WTC11 (cell line): ENCODE measurements at regions not wholly inside any gene's neighbourhood (a gene's known extent, or its start where the extent isn't known, plus 50 kb on each side); places are given as distances from the start of the nearest gene placed in this dataset.

ENCODE experiments used
- ATAC-seq: fragments of 200-7000 bp; cut with Tn5 transposase; 2 replicates; pipeline ENCODE4 v1.10.0; 2021; ENCODE audit warnings: mild to moderate bottlenecking, moderate library complexity
- CTCF ChIA-PET: fragments of 300-600 bp; sonication (Branson Sonifier 250); formaldehyde crosslinking; loops from one replicate; lab custom pipeline; 2021; ENCODE audit warnings: antibody characterized with exemption; lab: Charles Lee
- POLR2A ChIA-PET: fragments of 350-600 bp; sonication (Branson Sonifier 250); formaldehyde crosslinking; loops from one replicate; lab custom pipeline; 2021; ENCODE audit warnings: antibody characterized with exemption; lab: Charles Lee
- DNase-seq: peaks from one replicate; pipeline ENCODE4 v3.0.0; 2021; ENCODE audit warnings: low spot score
- H3K27ac Mint-ChIP-seq: 2 replicates; pipeline ENCODE4 v1.8.0; 2021; ENCODE audit warnings: mixed read lengths
- H3K27me3 Mint-ChIP-seq: 2 replicates; pipeline ENCODE4 v1.8.0; 2021; ENCODE audit warnings: low read depth, mild to moderate bottlenecking, moderate library complexity, mixed read lengths
- H3K36me3 Mint-ChIP-seq: 2 replicates; pipeline ENCODE4 v1.8.0; 2021; ENCODE audit warnings: mixed read lengths
- H3K4me1 Mint-ChIP-seq: 2 replicates; pipeline ENCODE4 v1.8.0; 2022; ENCODE audit warnings: mixed read lengths
- H3K4me3 Mint-ChIP-seq: 2 replicates; pipeline ENCODE4 v1.8.0; 2021; ENCODE audit warnings: mild to moderate bottlenecking, moderate library complexity, mixed read lengths
- H3K9me3 Mint-ChIP-seq: 2 replicates; pipeline ENCODE4 v1.8.0; 2021; ENCODE audit warnings: mixed read lengths
- CREB1 ChIP-seq: sonication (generic); formaldehyde crosslinking; IDR thresholded peaks from 2 replicates; pipeline ENCODE4 v1.8.0; 2023; ENCODE audit warnings: mild to moderate bottlenecking, missing genetic modification reagents
- FOXP1 ChIP-seq: sonication (generic); formaldehyde crosslinking; IDR thresholded peaks from 2 replicates; pipeline ENCODE4 v1.8.0; 2022; ENCODE audit warnings: missing genetic modification reagents, mild to moderate bottlenecking, moderate library complexity, borderline replicate concordance
- HMGA2 ChIP-seq: fragments of 250-450 bp; sonication (Bioruptor Pico); IDR thresholded peaks from 2 replicates; pipeline ENCODE4 v1.4.0; 2021; ENCODE audit warnings: mild to moderate bottlenecking, moderate library complexity
- MYBL2 ChIP-seq: sonication (generic); formaldehyde crosslinking; IDR thresholded peaks from 2 replicates; pipeline ENCODE4 v1.8.1; 2023; ENCODE audit warnings: mild to moderate bottlenecking, moderate library complexity, missing genetic modification reagents
- NR2C2 ChIP-seq: sonication (generic); formaldehyde crosslinking; IDR thresholded peaks from 2 replicates; pipeline ENCODE4 v1.8.0; 2022; ENCODE audit warnings: mild to moderate bottlenecking, missing genetic modification reagents
- NR3C1 ChIP-seq: sonication (generic); formaldehyde crosslinking; conservative IDR thresholded peaks from 2 replicates; pipeline ENCODE4 v1.8.1; 2023; ENCODE audit warnings: low read depth, mild to moderate bottlenecking, missing genetic modification reagents
- SMAD4 ChIP-seq: sonication (generic); formaldehyde crosslinking; IDR thresholded peaks from 2 replicates; pipeline ENCODE4 v1.8.0; 2022; ENCODE audit warnings: mild to moderate bottlenecking, missing genetic modification reagents
- ZNF138 ChIP-seq: sonication (generic); formaldehyde crosslinking; conservative IDR thresholded peaks from 2 replicates; pipeline ENCODE4 v1.8.1; 2022; ENCODE audit warnings: mild to moderate bottlenecking, moderate library complexity, missing genetic modification reagents
- ZNF263 ChIP-seq: sonication (generic); formaldehyde crosslinking; IDR thresholded peaks from 2 replicates; pipeline ENCODE4 v1.8.1; 2022; ENCODE audit warnings: low read depth, mild to moderate bottlenecking, moderate library complexity, missing genetic modification reagents
- ZNF396 ChIP-seq: fragments of 250-450 bp; sonication (Bioruptor Pico); IDR thresholded peaks from 2 replicates; pipeline ENCODE4 v1.8.0; 2021; ENCODE audit warnings: mild to moderate bottlenecking, moderate library complexity, borderline replicate concordance
- ZNF671 ChIP-seq: fragments of 250-450 bp; sonication (Bioruptor Pico); IDR thresholded peaks from 2 replicates; pipeline ENCODE4 v1.8.0; 2021; ENCODE audit warnings: mild to moderate bottlenecking
- TF ChIP-seq, protein P1 (sequence below): sonication (generic); formaldehyde crosslinking; IDR thresholded peaks from 2 replicates; pipeline ENCODE4 v1.8.1; 2022; ENCODE audit warnings: low read depth, missing genetic modification reagents, borderline replicate concordance
- TF ChIP-seq, protein P2 (sequence below): fragments of 250-450 bp; sonication (Bioruptor Pico); IDR thresholded peaks from 2 replicates; pipeline ENCODE4 v1.9.0; 2021; ENCODE audit warnings: mild to moderate bottlenecking, borderline replicate concordance
- TF ChIP-seq, protein P3 (sequence below): sonication (generic); formaldehyde crosslinking; IDR thresholded peaks from 2 replicates; pipeline ENCODE4 v1.8.1; 2023; ENCODE audit warnings: mild to moderate bottlenecking, moderate library complexity, missing genetic modification reagents
- TF ChIP-seq, protein P4 (sequence below): sonication (generic); formaldehyde crosslinking; IDR thresholded peaks from 2 replicates; pipeline ENCODE4 v1.8.0; 2023; ENCODE audit warnings: missing genetic modification reagents, mild to moderate bottlenecking, borderline replicate concordance

DNA sequence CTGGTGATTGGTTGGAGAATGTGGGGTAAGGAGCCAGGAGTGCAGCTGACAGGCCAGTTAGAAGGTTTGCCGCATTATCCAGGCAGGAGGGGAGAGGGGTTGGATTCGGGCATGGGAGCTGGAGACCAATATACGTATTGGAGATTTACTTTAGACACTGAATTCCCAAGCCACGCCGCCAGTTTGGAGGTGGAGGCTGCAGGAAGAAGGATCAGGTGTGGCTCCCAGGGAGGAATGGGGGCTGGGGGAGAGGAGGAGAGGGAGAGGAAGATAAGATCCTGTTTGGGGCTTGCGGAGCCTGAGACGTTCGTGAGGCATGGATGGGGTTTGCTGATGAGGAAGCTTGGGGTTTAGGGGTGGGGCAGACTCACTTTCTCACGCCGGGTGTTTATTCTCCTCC, 155.1 kb upstream of the IGSF21 start:
- Mint-ChIP-seq H3K9me3 (no peaks in the 10 kb centered on the region), H3K27ac (no peak overlapping the region), H3K4me1 (peaks cover 16% of the 10 kb centered on the region), H3K36me3 (no peaks in the 10 kb centered on the region), H3K27me3 (peaks cover 27% of the 10 kb centered on the region), H3K4me3 (no peak overlapping the region)
- TF ChIP-seq NR3C1 (CRISPR knock-in tag) (no peak), ZNF396 (CRISPR knock-in tag) (no peak)
- TF ChIP-seq, protein P1, sequence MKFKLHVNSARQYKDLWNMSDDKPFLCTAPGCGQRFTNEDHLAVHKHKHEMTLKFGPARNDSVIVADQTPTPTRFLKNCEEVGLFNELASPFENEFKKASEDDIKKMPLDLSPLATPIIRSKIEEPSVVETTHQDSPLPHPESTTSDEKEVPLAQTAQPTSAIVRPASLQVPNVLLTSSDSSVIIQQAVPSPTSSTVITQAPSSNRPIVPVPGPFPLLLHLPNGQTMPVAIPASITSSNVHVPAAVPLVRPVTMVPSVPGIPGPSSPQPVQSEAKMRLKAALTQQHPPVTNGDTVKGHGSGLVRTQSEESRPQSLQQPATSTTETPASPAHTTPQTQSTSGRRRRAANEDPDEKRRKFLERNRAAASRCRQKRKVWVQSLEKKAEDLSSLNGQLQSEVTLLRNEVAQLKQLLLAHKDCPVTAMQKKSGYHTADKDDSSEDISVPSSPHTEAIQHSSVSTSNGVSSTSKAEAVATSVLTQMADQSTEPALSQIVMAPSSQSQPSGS, result no peak
- no peak for DNase-seq
- CTCF ChIA-PET, result no interaction called here
- POLR2A ChIA-PET, result no interaction called here
- ATAC-seq, result no peak

DNA sequence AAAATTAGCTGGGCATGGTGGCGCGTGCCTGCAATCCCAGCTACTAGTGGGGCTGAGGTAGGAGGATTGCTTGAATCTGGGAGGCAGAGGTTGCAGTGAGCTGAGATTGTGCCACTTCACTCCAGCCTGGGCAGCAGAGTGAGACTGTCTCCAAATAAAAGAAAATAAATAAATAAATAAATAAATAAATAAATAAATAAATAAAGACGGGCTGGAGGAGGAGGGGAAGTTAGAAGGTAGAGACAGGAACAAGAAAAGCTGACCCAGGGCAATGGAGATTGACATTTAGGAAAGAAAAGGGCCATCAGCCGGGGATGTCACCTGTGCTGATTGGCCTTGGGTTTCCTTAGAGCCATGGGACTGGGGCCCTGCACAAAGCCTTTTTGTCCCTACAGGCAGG, 153.7 kb upstream of the IGSF21 start:
- DNase-seq (no peak), ATAC-seq (no peak)
- Mint-ChIP-seq H3K9me3 (no peaks in the 10 kb centered on the region), H3K27me3 (peaks cover 30% of the 10 kb centered on the region), H3K4me3 (no peak overlapping the region), H3K4me1 (peaks cover 30% of the 10 kb centered on the region), H3K36me3 (no peaks in the 10 kb centered on the region), H3K27ac (no peak overlapping the region)
- TF ChIP-seq MYBL2 (CRISPR knock-in tag), result no peak
- no peak for TF ChIP-seq HMGA2 (CRISPR knock-in tag)
- TF ChIP-seq, protein P2, sequence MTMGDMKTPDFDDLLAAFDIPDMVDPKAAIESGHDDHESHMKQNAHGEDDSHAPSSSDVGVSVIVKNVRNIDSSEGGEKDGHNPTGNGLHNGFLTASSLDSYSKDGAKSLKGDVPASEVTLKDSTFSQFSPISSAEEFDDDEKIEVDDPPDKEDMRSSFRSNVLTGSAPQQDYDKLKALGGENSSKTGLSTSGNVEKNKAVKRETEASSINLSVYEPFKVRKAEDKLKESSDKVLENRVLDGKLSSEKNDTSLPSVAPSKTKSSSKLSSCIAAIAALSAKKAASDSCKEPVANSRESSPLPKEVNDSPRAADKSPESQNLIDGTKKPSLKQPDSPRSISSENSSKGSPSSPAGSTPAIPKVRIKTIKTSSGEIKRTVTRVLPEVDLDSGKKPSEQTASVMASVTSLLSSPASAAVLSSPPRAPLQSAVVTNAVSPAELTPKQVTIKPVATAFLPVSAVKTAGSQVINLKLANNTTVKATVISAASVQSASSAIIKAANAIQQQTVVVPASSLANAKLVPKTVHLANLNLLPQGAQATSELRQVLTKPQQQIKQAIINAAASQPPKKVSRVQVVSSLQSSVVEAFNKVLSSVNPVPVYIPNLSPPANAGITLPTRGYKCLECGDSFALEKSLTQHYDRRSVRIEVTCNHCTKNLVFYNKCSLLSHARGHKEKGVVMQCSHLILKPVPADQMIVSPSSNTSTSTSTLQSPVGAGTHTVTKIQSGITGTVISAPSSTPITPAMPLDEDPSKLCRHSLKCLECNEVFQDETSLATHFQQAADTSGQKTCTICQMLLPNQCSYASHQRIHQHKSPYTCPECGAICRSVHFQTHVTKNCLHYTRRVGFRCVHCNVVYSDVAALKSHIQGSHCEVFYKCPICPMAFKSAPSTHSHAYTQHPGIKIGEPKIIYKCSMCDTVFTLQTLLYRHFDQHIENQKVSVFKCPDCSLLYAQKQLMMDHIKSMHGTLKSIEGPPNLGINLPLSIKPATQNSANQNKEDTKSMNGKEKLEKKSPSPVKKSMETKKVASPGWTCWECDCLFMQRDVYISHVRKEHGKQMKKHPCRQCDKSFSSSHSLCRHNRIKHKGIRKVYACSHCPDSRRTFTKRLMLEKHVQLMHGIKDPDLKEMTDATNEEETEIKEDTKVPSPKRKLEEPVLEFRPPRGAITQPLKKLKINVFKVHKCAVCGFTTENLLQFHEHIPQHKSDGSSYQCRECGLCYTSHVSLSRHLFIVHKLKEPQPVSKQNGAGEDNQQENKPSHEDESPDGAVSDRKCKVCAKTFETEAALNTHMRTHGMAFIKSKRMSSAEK (CRISPR knock-in tag), result no peak
- no peak for TF ChIP-seq NR2C2
- no peak for TF ChIP-seq CREB1 (CRISPR knock-in tag)
- no peak for TF ChIP-seq FOXP1
- TF ChIP-seq ZNF263, result no peak
- TF ChIP-seq, protein P3, sequence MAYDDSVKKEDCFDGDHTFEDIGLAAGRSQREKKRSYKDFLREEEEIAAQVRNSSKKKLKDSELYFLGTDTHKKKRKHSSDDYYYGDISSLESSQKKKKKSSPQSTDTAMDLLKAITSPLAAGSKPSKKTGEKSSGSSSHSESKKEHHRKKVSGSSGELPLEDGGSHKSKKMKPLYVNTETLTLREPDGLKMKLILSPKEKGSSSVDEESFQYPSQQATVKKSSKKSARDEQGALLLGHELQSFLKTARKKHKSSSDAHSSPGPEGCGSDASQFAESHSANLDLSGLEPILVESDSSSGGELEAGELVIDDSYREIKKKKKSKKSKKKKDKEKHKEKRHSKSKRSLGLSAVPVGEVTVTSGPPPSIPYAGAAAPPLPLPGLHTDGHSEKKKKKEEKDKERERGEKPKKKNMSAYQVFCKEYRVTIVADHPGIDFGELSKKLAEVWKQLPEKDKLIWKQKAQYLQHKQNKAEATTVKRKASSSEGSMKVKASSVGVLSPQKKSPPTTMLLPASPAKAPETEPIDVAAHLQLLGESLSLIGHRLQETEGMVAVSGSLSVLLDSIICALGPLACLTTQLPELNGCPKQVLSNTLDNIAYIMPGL (CRISPR knock-in tag), result no peak
- TF ChIP-seq ZNF671 (CRISPR knock-in tag), result no peak
- TF ChIP-seq ZNF138 (CRISPR knock-in tag), result no peak
- TF ChIP-seq, protein P4, sequence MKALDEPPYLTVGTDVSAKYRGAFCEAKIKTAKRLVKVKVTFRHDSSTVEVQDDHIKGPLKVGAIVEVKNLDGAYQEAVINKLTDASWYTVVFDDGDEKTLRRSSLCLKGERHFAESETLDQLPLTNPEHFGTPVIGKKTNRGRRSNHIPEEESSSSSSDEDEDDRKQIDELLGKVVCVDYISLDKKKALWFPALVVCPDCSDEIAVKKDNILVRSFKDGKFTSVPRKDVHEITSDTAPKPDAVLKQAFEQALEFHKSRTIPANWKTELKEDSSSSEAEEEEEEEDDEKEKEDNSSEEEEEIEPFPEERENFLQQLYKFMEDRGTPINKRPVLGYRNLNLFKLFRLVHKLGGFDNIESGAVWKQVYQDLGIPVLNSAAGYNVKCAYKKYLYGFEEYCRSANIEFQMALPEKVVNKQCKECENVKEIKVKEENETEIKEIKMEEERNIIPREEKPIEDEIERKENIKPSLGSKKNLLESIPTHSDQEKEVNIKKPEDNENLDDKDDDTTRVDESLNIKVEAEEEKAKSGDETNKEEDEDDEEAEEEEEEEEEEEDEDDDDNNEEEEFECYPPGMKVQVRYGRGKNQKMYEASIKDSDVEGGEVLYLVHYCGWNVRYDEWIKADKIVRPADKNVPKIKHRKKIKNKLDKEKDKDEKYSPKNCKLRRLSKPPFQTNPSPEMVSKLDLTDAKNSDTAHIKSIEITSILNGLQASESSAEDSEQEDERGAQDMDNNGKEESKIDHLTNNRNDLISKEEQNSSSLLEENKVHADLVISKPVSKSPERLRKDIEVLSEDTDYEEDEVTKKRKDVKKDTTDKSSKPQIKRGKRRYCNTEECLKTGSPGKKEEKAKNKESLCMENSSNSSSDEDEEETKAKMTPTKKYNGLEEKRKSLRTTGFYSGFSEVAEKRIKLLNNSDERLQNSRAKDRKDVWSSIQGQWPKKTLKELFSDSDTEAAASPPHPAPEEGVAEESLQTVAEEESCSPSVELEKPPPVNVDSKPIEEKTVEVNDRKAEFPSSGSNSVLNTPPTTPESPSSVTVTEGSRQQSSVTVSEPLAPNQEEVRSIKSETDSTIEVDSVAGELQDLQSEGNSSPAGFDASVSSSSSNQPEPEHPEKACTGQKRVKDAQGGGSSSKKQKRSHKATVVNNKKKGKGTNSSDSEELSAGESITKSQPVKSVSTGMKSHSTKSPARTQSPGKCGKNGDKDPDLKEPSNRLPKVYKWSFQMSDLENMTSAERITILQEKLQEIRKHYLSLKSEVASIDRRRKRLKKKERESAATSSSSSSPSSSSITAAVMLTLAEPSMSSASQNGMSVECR, result no peak
- no peak for TF ChIP-seq SMAD4 (CRISPR knock-in tag)
- CTCF ChIA-PET, result no interaction called here
- POLR2A ChIA-PET, result no interaction called here
